ACC112 (cell line): ENCODE measurements at regions not wholly inside any gene's neighbourhood (a gene's known extent, or its start where the extent isn't known, plus 50 kb on each side); places are given as distances from the start of the nearest gene placed in this dataset.
"Not testable (repeated sequence)": the region's sequence is repeated elsewhere in the genome, so short reads cannot be mapped to it uniquely, and the experiment has no call there.

Experiments used
- H2AFZ ChIP-seq: fragments of 200-600 bp; sonication (generic); one replicate; pipeline ENCODE4 v1.6.0; 2017; ENCODE audit warnings: antibody characterized with exemption, low read length; ENCODE audit not compliant: unreplicated experiment
- H3K27ac ChIP-seq: fragments of 200-600 bp; sonication (generic); 2 replicates; pipeline ENCODE4 v1.5.1; 2014; ENCODE audit warnings: low read depth, mild to moderate bottlenecking, antibody characterized with exemption, low read length, moderate library complexity
- H3K27me3 ChIP-seq: fragments of 200-600 bp; sonication (generic); 2 replicates; pipeline ENCODE4 v1.6.1; 2014; ENCODE audit warnings: mild to moderate bottlenecking, antibody characterized with exemption, low read length, moderate library complexity, mixed read lengths; ENCODE audit not compliant: insufficient read depth
- H3K36me3 ChIP-seq: fragments of 200-600 bp; sonication (generic); 2 replicates; pipeline ENCODE4 v1.6.1; 2016; ENCODE audit warnings: mild to moderate bottlenecking, antibody characterized with exemption, low read length, moderate library complexity, mixed read lengths; ENCODE audit not compliant: insufficient read depth
- H3K4me1 ChIP-seq: fragments of 200-600 bp; sonication (generic); one replicate; pipeline ENCODE4 v1.6.1; 2016; ENCODE audit warnings: low read length, mixed read lengths; ENCODE audit not compliant: insufficient read depth, unreplicated experiment, control insufficient read depth
- H3K4me3 ChIP-seq: fragments of 200-600 bp; sonication (generic); 2 replicates; pipeline ENCODE4 v1.5.1; 2014; ENCODE audit warnings: mild to moderate bottlenecking, low read depth, low read length
- H3K79me2 ChIP-seq: fragments of 200-600 bp; sonication (generic); one replicate; pipeline ENCODE4 v1.6.0; 2016; ENCODE audit warnings: low read length; ENCODE audit not compliant: control insufficient read depth, unreplicated experiment, insufficient read depth

DNA sequence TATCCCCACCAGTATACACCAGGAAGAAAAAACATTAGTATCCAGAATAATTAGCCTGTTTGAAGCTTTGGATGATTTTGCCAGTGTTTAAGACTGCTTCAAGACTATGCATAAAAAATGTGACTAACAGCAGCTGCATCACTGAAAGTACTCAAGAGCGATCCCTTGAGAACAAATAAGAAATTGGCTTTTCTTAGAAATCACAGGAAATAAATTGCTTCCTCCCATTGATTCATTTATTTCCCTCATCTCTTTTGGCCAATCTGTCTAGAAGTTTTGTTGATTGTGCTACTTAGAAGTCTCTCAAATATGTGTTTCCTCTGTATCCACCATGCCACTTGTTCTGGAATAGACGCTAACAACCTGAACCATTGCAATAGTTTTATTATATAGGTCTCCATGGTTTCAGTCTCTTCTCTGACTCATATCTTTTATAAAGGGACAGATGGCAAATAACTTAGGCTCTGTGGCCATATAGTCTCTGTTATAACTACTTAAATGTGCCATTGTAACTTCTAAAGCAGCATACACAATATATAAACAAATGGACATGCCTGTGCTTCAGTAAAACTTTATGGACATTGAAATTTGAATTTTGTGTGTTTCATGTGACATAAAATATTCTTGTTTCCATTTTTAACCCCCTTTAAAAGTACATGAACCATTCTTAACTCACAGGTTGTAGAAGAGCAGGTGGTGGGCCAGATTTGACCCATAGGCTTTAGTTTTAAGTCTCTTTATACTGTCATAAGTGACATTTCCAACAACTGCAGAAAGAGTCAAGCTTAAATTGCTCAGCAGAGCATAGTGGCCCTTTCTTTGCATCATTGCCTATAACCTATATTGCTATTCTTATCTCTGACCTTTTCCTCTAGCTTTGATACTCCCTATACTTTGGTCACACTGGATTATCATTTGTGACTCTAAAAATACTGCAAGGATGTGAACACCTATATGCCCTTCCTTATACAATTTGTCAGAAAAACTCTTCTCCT is 123.9 kb downstream of the MC4R start:
- Histone ChIP-seq H3K79me2 (no peaks in the 10 kb centered on the region), H3K27ac (no peak overlapping the region), H3K4me1 (no peaks in the 10 kb centered on the region), H3K36me3 (no peaks in the 10 kb centered on the region), H3K27me3 (no peaks in the 10 kb centered on the region), H3K4me3 (no peak overlapping the region), H2AFZ (no peak overlapping the region)

DNA sequence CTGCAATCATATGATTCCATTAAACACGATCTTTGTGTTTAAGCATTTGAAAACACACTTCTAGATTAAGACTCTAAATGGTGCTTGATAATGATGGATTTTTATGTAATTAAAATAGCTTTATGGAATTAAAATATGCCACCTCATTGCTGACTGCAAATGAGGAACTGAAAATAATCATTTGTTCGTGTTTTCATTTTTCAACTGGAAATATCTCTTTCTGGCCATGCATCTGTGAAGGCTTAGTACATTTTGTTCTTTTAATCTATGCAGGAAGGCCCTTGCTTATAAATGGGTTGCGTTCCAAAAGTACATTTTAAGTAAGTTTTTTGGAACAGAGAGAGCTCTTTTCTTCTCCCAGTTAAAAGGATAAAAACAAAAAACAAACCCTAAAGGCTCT is 125.5 kb downstream of the MC4R start:
- H3K36me3 ChIP-seq, result no peaks in the 10 kb centered on the region
- no peak overlapping the region for H3K4me3 ChIP-seq
- peaks cover under 1% of the 10 kb centered on the region; the same call in 1 of the 2 replicates for H3K27me3 ChIP-seq
- H2AFZ ChIP-seq, result no peak overlapping the region
- no peak overlapping the region for H3K27ac ChIP-seq
- H3K4me1 ChIP-seq, result no peaks in the 10 kb centered on the region
- no peaks in the 10 kb centered on the region for H3K79me2 ChIP-seq

DNA sequence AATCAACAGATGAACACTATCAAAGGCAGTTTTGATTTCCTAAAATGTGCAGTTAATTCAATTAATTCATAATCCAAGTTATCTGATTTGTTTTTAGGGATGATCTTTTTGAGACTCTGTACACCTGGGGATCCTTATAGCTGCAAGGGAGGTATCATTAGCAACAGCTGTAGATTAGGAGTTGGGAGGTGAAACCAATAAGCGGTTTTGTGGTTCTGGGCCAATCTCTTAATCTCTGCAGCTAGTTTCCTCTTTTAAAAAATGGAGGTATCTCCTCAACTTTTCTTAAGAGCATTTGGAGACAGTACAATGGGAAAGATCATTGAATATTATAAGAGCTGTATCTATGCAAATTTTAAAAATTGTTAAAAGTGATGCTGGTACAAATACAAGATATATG is 126.0 kb downstream of the MC4R start:
- Histone ChIP-seq H3K27me3 (peaks cover 4% of the 10 kb centered on the region; the same call in 1 of the 2 replicates), H3K4me1 (no peaks in the 10 kb centered on the region), H3K36me3 (no peaks in the 10 kb centered on the region), H3K79me2 (no peaks in the 10 kb centered on the region), H3K27ac (no peak overlapping the region), H2AFZ (no peak overlapping the region), H3K4me3 (no peak overlapping the region)

DNA sequence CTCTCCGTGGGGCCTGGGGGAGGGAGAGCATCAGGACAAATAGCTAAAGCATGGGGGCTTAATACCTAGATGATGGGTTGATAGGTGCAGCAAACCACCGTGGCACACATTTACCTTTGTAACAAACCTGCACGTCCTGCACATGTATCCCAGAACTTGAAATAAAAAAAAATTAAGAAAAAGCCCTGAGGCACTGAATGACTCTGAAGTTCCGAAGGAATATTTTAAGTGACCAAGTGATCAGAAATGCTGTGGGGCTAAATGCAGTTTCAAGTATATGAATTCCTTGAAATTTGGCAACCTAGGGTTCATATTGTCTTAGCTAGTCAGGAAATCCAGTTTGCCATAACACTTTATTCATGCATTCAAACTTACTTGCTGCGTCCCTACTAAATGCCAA is 127.5 kb downstream of the MC4R start:
- Histone ChIP-seq H3K4me3 (no peak overlapping the region), H3K27me3 (peaks cover 4% of the 10 kb centered on the region; the same call in 1 of the 2 replicates), H3K27ac (no peak overlapping the region), H3K79me2 (no peaks in the 10 kb centered on the region), H3K36me3 (no peaks in the 10 kb centered on the region), H3K4me1 (no peaks in the 10 kb centered on the region), H2AFZ (no peak overlapping the region)

DNA sequence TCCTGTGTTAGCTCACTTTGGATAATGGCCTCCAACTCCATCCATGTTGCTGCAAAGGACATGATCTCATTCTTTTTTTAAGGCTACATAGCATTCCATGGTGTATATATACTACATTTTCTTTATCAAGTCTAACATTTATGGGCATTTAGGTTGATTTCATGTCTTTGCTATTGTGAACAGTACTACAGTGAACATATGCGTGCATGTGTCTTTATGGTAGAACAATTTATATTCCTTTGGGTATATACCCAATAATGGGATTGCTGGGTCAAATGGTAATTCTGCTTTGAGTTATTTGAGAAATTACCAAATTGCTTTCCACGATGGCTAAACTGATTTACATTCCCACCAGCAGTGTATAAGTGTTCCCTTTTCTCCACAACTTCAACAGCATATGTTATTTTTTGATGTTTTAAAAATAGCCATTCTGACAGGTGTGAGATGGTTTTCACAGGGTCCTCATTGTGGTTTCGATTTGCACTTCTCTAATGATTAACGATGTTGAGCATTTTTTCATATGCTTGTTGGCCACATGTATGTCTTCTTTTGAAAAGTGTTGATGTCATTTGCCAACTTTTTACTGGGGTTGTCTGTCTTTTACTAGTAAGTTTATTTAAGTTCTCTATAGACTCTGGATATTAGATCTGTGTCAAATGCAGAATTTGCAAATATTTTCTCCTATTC is 133.4 kb downstream of the MC4R start:
- H3K79me2 ChIP-seq, H3K27ac ChIP-seq, H3K36me3 ChIP-seq, H3K4me3 ChIP-seq, H3K4me1 ChIP-seq, H2AFZ ChIP-seq, H3K27me3 ChIP-seq: not testable (repeated sequence)

DNA sequence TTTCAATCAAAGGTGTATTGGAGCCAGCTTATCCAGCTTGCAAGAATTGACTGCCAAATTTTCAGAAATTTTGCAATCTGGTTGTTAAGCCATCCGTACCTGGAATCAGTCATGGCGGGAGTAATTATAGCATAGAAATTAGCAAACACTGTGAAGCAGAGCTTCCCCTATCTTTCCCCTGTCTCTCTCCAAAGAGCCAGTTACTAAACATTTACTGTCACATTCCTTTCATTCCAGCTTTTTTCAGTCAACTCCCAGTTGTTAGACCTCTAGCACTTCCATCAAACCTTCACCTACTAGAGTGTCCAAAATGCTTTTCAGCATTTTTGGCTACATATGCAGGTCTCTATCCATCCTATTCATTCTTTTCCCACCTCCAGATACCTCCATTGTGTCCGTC is 137.4 kb downstream of the MC4R start:
- H3K27me3 ChIP-seq, result peaks cover 5% of the 10 kb centered on the region; the same call in 1 of the 2 replicates
- no peaks in the 10 kb centered on the region for H3K36me3 ChIP-seq
- no peak overlapping the region for H2AFZ ChIP-seq
- no peaks in the 10 kb centered on the region for H3K79me2 ChIP-seq
- H3K4me3 ChIP-seq, result no peak overlapping the region
- H3K4me1 ChIP-seq, result peaks cover 3% of the 10 kb centered on the region
- H3K27ac ChIP-seq, result no peak overlapping the region

DNA sequence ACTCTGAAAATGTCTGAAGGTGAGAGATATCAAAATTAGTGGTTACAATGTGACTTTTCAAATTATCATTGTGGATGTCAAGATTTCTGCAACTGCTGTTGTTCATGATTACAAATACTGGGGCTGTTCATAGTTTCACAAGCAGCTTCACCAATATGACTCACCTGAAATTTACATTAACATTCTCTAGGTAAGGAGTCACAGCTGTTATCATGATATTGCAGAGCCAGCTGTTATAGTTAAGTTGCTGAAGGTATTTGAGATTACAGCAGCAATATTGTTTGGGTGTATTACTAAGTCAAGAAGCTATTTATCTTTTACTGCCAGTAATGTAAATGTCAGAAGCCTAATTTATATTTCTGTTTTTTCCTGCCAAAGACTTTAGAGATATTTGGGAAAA is 140.0 kb downstream of the MC4R start:
- peaks cover 5% of the 10 kb centered on the region; the same call in 1 of the 2 replicates for H3K27me3 ChIP-seq
- H3K79me2 ChIP-seq, result no peaks in the 10 kb centered on the region
- no peak overlapping the region for H3K27ac ChIP-seq
- no peak overlapping the region for H2AFZ ChIP-seq
- H3K36me3 ChIP-seq, result no peaks in the 10 kb centered on the region
- peaks cover 3% of the 10 kb centered on the region for H3K4me1 ChIP-seq
- no peak overlapping the region for H3K4me3 ChIP-seq

DNA sequence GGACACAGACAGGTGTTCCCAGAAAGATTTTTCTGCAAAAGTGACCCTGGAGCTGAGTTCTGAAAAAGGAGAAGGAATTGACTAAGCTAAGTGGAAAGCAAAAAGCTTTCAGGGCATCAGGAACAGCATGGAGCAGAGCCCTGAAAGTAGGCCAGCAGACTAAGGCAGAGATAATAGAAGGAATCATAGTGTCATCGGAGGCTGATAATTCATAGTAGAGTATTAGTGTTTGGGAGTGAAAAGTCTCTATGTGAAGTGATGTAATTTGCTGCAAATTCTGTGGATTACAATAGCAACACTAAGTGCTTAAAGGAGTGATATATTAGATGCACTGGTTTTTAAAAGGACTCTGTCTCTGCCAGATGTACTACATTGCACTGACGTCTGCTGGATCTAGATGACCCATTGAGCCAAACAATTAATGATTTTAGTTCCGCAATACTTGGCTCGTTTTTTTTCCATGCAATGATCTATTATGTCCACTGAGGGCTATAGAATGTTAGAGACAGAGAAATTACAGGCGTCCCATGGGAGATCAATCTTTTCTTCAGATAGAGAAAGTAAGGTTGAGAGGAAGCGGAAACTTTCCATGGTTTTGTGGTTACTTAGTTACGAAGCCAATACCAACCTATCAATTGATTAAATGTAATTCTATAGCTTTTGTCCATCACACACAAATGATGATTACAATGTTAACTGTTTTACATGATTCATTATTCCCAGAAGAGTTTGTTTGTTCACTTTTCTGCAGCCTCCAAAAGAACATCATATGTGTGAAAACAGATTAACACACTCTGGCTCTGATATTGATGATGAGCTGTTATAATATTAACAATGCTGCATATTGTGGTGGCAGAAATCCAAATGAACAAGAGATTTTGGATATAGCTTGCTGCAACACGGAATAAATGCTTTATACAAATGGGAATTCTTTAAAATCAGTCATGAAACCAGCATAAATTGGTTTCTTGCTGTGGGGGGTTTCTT is 143.7 kb downstream of the MC4R start:
- Histone ChIP-seq H3K27me3 (peaks cover under 1% of the 10 kb centered on the region; the same call in 1 of the 2 replicates), H3K36me3 (no peaks in the 10 kb centered on the region), H3K27ac (no peak overlapping the region), H3K4me1 (peaks cover 3% of the 10 kb centered on the region), H3K4me3 (no peak overlapping the region), H3K79me2 (no peaks in the 10 kb centered on the region), H2AFZ (no peak overlapping the region)

DNA sequence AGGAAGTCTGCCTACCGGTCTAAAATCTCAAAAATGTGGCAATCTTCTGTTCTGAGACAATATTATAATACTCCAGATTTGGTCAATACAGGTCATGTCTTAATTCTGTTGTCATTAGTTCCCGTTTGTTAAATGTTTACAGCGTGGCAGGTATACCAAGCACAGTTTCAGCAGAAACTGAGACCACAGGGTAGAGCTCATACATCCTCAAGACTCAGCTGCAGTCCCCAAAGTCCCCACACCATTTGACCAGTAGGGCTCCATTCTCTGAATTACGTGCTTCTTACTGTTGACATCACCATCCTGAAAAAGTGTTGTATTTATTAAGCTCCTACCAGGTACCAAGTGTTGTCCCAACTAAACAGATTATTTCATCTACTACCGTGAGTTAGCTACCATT is 157.1 kb downstream of the MC4R start:
- no peak overlapping the region for H3K27ac ChIP-seq
- H3K36me3 ChIP-seq, result no peaks in the 10 kb centered on the region
- H3K27me3 ChIP-seq, result no peaks in the 10 kb centered on the region; the same call in 1 of the 2 replicates
- H2AFZ ChIP-seq, result no peak overlapping the region
- H3K4me3 ChIP-seq, result no peak overlapping the region
- no peaks in the 10 kb centered on the region for H3K79me2 ChIP-seq
- H3K4me1 ChIP-seq, result no peaks in the 10 kb centered on the region

DNA sequence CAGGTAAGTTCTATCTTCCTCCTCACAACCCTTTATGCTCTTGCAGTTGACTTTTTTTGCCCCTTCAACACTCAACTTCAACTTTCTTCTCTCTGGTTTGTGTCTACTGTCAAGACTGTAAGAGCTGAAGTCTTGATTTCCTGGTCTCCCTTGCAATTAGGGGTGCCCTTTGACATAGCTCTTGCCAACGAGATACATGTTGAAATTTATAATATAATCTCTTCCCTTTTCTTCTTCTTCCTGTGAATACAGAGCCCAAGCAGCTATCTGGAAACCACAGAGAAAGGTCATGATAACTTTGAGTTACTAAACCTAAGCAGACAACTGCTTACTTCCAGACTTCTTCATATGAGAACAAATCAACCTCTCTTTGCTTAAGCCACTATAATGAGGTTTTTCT is 163.5 kb downstream of the MC4R start:
- Histone ChIP-seq H3K27ac (no peak overlapping the region), H3K4me1 (no peaks in the 10 kb centered on the region), H3K4me3 (no peak overlapping the region), H3K79me2 (no peaks in the 10 kb centered on the region), H2AFZ (no peak overlapping the region), H3K27me3 (peaks cover 16% of the 10 kb centered on the region), H3K36me3 (no peaks in the 10 kb centered on the region)
